ENCODE measurements at regions not wholly inside any gene's neighbourhood (a gene's known extent, or its start where the extent isn't known, plus 50 kb on each side); places are given as distances from the start of the nearest gene placed in this dataset.

GRCh38 chr6:93918258-93918657 is 498.9 kb upstream of the EPHA7 start:
- CTCF ChIA-PET = no interaction called here
- H3K27ac Mint-ChIP-seq = no peak overlapping the region
- intact Hi-C loops (cut with micrococcal nuclease) = no loop called here
- H3K4me1 Mint-ChIP-seq (ENCODE audit: low read depth) = no peaks in the 10 kb centered on the region
- peaks cover 6% of the 10 kb centered on the region for H3K9me3 Mint-ChIP-seq
- no peaks in the 10 kb centered on the region for H3K27me3 Mint-ChIP-seq (ENCODE audit: low read depth)
- no peak for DNase-seq
- no peaks in the 10 kb centered on the region for H3K36me3 Mint-ChIP-seq (ENCODE audit: low read depth)
- no peak overlapping the region for H3K4me3 Mint-ChIP-seq

- no peaks in the 10 kb centered on the region for H3K4me1 Mint-ChIP-seq (ENCODE audit: low read depth)
- no peaks in the 10 kb centered on the region for H3K36me3 Mint-ChIP-seq (ENCODE audit: low read depth)
- intact Hi-C loops (cut with micrococcal nuclease) = no loop called here
- no peak for DNase-seq
- H3K4me3 Mint-ChIP-seq = no peak overlapping the region
- H3K27ac Mint-ChIP-seq = no peak overlapping the region
- peaks cover 6% of the 10 kb centered on the region for H3K9me3 Mint-ChIP-seq
- CTCF ChIA-PET = interaction anchor here (0.6 kb wide), 1 partner anchor 16 kb away, joined by 4 read pairs; no protein-coding TSS in a partner anchor
- H3K27me3 Mint-ChIP-seq (ENCODE audit: low read depth) = no peaks in the 10 kb centered on the region
Observed at GRCh38 chr6:93917216-93917615, 497.9 kb upstream of the EPHA7 start.

- CTCF ChIA-PET = no interaction called here
- intact Hi-C loops (cut with micrococcal nuclease) = no loop called here
- H3K9me3 Mint-ChIP-seq = peaks cover 6% of the 10 kb centered on the region
- H3K27me3 Mint-ChIP-seq (ENCODE audit: low read depth) = no peaks in the 10 kb centered on the region
- H3K36me3 Mint-ChIP-seq (ENCODE audit: low read depth) = no peaks in the 10 kb centered on the region
- H3K27ac Mint-ChIP-seq = no peak overlapping the region
- H3K4me1 Mint-ChIP-seq (ENCODE audit: low read depth) = no peaks in the 10 kb centered on the region
- H3K4me3 Mint-ChIP-seq = no peak overlapping the region
- DNase-seq = no peak
Observed at GRCh38 chr6:93916716-93917115, 497.4 kb upstream of the EPHA7 start.

GRCh38 chr6:93915961-93916360 is 496.6 kb upstream of the EPHA7 start:
- intact Hi-C loops (cut with micrococcal nuclease) = no loop called here
- H3K36me3 Mint-ChIP-seq (ENCODE audit: low read depth) = no peaks in the 10 kb centered on the region
- H3K9me3 Mint-ChIP-seq = peaks cover 6% of the 10 kb centered on the region
- H3K4me1 Mint-ChIP-seq (ENCODE audit: low read depth) = no peaks in the 10 kb centered on the region
- no peak overlapping the region for H3K4me3 Mint-ChIP-seq
- no peaks in the 10 kb centered on the region for H3K27me3 Mint-ChIP-seq (ENCODE audit: low read depth)
- CTCF ChIA-PET = no interaction called here
- H3K27ac Mint-ChIP-seq = no peak overlapping the region
- no peak for DNase-seq

GRCh38 chr6:93902517-93902916 is 483.2 kb upstream of the EPHA7 start:
- Mint-ChIP-seq H3K4me1 (ENCODE audit: low read depth) (no peaks in the 10 kb centered on the region), H3K4me3 (no peak overlapping the region), H3K36me3 (ENCODE audit: low read depth) (no peaks in the 10 kb centered on the region), H3K27me3 (ENCODE audit: low read depth) (no peaks in the 10 kb centered on the region), H3K9me3 (peaks cover 3% of the 10 kb centered on the region), H3K27ac (no peak overlapping the region)
- intact Hi-C loops (cut with micrococcal nuclease) = no loop called here
- CTCF ChIA-PET = no interaction called here
- DNase-seq = no peak

- CTCF ChIA-PET = no interaction called here
- DNase-seq = no peak
- H3K27me3 Mint-ChIP-seq (ENCODE audit: low read depth) = no peaks in the 10 kb centered on the region
- intact Hi-C loops (cut with micrococcal nuclease) = no loop called here
- H3K27ac Mint-ChIP-seq = no peak overlapping the region
- H3K4me3 Mint-ChIP-seq = no peak overlapping the region
- H3K9me3 Mint-ChIP-seq = peaks cover 5% of the 10 kb centered on the region
- H3K36me3 Mint-ChIP-seq (ENCODE audit: low read depth) = no peaks in the 10 kb centered on the region
- no peaks in the 10 kb centered on the region for H3K4me1 Mint-ChIP-seq (ENCODE audit: low read depth)
Observed at GRCh38 chr6:93900142-93900541, 480.8 kb upstream of the EPHA7 start.

- CTCF ChIA-PET = no interaction called here
Observed at GRCh38 chr6:93896081-93896480, 476.7 kb upstream of the EPHA7 start.

GRCh38 chr6:93894521-93894920 is 475.2 kb upstream of the EPHA7 start:
- DNase-seq = no peak
- CTCF ChIA-PET = no interaction called here
- Mint-ChIP-seq H3K36me3 (ENCODE audit: low read depth) (no peaks in the 10 kb centered on the region), H3K27me3 (ENCODE audit: low read depth) (no peaks in the 10 kb centered on the region), H3K9me3 (peaks cover 7% of the 10 kb centered on the region), H3K4me3 (no peak overlapping the region), H3K4me1 (ENCODE audit: low read depth) (no peaks in the 10 kb centered on the region), H3K27ac (no peak overlapping the region)
- intact Hi-C loops (cut with micrococcal nuclease) = no loop called here

More at GRCh38 chr6:93896081-93896480, 476.7 kb upstream of the EPHA7 start:
- intact Hi-C loops (cut with micrococcal nuclease) = no loop called here
- Mint-ChIP-seq H3K27me3 (ENCODE audit: low read depth) (no peaks in the 10 kb centered on the region), H3K36me3 (ENCODE audit: low read depth) (no peaks in the 10 kb centered on the region), H3K4me1 (ENCODE audit: low read depth) (no peaks in the 10 kb centered on the region), H3K27ac (no peak overlapping the region), H3K9me3 (peaks cover 7% of the 10 kb centered on the region), H3K4me3 (no peak overlapping the region)
- DNase-seq = no peak

GRCh38 chr6:93889713-93890112 is 470.4 kb upstream of the EPHA7 start:
- Mint-ChIP-seq H3K27me3 (ENCODE audit: low read depth) (no peaks in the 10 kb centered on the region), H3K27ac (no peak overlapping the region), H3K36me3 (ENCODE audit: low read depth) (no peaks in the 10 kb centered on the region), H3K4me1 (ENCODE audit: low read depth) (no peaks in the 10 kb centered on the region), H3K9me3 (peaks cover 5% of the 10 kb centered on the region), H3K4me3 (no peak overlapping the region)
- DNase-seq = no peak
- CTCF ChIA-PET = no interaction called here
- intact Hi-C loops (cut with micrococcal nuclease) = no loop called here

GRCh38 chr6:93886416-93886815 is 467.1 kb upstream of the EPHA7 start:
- Mint-ChIP-seq H3K4me3 (no peak overlapping the region), H3K36me3 (ENCODE audit: low read depth) (no peaks in the 10 kb centered on the region), H3K27me3 (ENCODE audit: low read depth) (no peaks in the 10 kb centered on the region), H3K27ac (no peak overlapping the region), H3K9me3 (peaks cover 3% of the 10 kb centered on the region), H3K4me1 (ENCODE audit: low read depth) (no peaks in the 10 kb centered on the region)
- intact Hi-C loops (cut with micrococcal nuclease) = no loop called here
- CTCF ChIA-PET = no interaction called here
- no peak for DNase-seq

- Mint-ChIP-seq H3K27me3 (ENCODE audit: low read depth) (no peaks in the 10 kb centered on the region), H3K9me3 (peaks cover 3% of the 10 kb centered on the region), H3K27ac (no peak overlapping the region), H3K4me3 (no peak overlapping the region), H3K4me1 (ENCODE audit: low read depth) (no peaks in the 10 kb centered on the region), H3K36me3 (ENCODE audit: low read depth) (no peaks in the 10 kb centered on the region)
- DNase-seq = no peak
- CTCF ChIA-PET = no interaction called here
- intact Hi-C loops (cut with micrococcal nuclease) = no loop called here
Observed at GRCh38 chr6:93859971-93860370, 440.6 kb upstream of the EPHA7 start.

- Mint-ChIP-seq H3K27ac (no peak overlapping the region), H3K36me3 (ENCODE audit: low read depth) (no peaks in the 10 kb centered on the region), H3K27me3 (ENCODE audit: low read depth) (no peaks in the 10 kb centered on the region), H3K4me1 (ENCODE audit: low read depth) (no peaks in the 10 kb centered on the region), H3K9me3 (peaks cover 2% of the 10 kb centered on the region), H3K4me3 (no peak overlapping the region)
- CTCF ChIA-PET = no interaction called here
- intact Hi-C loops (cut with micrococcal nuclease) = no loop called here
- no peak for DNase-seq
Observed at GRCh38 chr6:93858213-93858612, 438.9 kb upstream of the EPHA7 start.

GRCh38 chr6:93849857-93850256 is 430.5 kb upstream of the EPHA7 start:
- Mint-ChIP-seq H3K27ac (no peak overlapping the region), H3K4me1 (ENCODE audit: low read depth) (no peaks in the 10 kb centered on the region), H3K9me3 (peaks cover 2% of the 10 kb centered on the region), H3K36me3 (ENCODE audit: low read depth) (no peaks in the 10 kb centered on the region), H3K4me3 (no peak overlapping the region), H3K27me3 (ENCODE audit: low read depth) (no peaks in the 10 kb centered on the region)
- no peak for DNase-seq
- intact Hi-C loops (cut with micrococcal nuclease) = no loop called here
- CTCF ChIA-PET = no interaction called here
